ENCODE measurements at regions not wholly inside any gene's neighbourhood (a gene's known extent, or its start where the extent isn't known, plus 50 kb on each side); places are given as distances from the start of the nearest gene placed in this dataset.

DNA sequence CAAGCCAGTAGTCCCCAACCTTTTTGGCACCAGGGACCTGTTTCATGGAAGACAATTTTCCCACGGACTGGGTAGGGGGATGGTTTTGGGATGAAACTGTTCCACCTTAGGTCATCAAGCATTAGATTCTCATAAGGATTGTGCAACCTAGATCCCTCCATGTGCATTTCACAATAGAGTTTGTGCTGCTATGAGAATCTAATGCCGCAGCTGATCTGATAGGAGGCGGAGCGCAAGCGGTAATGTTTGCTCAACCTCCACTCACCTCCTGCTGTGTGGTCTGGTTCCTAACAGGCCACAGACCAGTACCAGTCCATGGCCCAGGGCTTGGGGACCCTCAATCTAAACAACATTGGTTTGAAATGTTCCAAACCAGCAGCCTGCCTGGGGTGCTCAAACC is 137.0 kb upstream of the STXBP5 start:
- intact Hi-C loops (cut with micrococcal nuclease): loop anchor here (5.0 kb wide), 1 partner anchor 220 kb away; no protein-coding TSS in a partner anchor

DNA sequence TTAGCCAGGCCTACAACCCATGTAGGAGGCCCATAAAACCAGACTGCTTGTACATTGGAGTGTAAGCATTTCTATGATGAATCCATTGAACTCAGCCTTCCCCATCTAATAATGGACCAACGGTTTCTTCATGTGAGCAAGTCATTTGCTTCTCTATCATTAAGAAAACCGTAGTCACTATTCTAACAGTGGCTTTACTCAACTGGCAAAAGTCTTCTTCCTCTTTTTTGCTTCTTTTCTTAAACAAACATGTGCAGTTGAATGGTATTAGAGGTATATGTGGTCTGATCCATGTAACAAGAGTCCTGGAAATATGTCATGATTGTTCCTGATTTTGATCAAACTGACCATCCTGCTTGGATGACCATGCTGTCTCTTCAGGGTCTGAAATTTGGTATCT is 132.4 kb upstream of the STXBP5 start:
- intact Hi-C loops (cut with micrococcal nuclease): no loop called here

DNA sequence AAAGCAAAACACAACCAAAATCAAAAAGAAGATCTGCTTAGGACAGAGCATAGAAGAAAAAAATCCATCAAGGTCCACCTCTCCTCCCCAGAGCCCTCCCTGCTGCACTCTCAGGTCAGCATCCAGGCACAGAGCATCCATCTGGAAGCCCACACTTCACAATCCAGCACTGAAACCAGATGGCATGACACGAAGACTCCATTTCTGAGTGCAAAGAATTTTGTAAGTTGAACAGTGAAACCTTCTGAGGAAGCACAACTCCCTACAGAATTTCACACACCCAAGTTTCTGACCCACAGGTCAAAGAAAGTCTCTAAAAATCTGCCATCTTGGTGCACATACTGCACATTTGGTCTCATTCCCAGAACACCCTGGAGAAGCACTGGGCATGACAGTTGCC is 128.8 kb upstream of the STXBP5 start:
- intact Hi-C loops (cut with micrococcal nuclease): no loop called here

DNA sequence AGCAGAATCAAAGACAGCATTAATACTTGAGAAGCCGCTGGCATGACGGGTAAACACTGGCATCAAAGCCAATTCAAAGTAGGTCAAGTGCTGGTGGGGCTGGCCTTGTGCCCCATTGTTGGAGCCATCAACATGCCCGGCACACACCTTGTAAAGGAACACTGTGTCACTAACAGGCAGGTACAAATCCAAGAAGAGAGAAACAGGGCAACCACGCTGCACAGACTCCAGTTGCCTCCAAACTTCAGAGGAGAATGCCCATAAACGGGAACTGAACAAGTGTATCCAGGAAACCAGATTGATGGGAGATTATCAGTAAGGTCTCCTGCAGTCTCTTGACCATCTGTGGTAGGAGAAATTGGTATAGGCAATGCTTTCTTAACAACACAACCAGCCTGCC is 127.0 kb upstream of the STXBP5 start:
- intact Hi-C loops (cut with micrococcal nuclease): no loop called here

DNA sequence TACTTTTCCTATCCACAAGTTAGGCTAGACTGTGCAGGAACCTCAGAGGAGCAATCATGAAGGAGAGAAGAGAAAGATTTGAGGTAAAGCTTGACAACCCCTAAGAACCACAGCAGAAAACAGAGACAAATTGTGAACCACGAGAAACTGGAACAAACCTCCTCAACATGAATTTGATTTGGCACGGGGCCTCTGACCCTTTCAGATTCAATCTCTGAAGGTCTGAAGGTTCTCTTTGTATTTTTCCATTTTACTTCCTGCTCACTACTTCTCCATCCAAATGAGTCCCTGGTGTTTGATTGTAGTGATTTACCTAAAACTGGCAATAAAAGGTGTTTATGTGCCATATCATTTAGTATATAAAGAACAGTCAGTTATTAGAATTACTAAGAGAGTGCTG is 126.1 kb upstream of the STXBP5 start:
- intact Hi-C loops (cut with micrococcal nuclease): no loop called here

DNA sequence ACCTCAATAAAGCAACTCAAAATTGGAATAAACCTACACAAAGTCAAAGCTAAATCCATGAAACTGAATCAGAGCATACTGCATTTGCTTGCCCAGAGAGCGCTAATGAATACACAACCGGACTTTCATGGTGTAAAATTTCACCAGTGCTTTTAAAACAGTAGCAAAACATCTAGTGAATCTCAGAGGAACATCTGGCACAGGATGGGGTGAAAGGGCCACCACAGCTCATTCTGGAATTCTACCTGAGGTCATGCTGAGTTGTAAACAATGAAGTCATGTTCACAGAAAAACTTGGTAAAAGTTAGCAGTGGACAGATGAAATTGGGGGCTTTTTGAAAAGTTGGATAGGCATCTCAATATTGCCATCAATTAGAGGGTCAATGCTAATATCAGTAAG is 125.6 kb upstream of the STXBP5 start:
- intact Hi-C loops (cut with micrococcal nuclease): no loop called here

DNA sequence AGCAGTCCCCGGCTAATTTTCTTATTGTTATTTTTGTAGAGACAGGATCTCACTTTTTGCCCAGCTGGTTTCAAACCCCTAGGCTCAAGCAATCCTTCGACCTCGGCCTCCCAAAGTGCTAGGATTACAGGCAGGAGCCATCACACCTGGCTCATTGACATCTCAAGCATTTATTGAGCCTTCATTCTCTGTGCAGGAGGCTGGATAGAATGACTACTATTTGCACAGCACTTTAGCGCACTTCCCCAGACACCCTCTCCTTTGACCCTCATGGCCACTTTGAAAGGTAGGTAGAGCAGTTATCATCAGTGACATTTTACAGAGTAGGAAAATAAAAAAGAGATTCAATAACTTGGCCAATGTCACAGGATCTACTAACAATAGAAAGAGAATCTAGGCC is 124.0 kb upstream of the STXBP5 start:
- intact Hi-C loops (cut with micrococcal nuclease): no loop called here

DNA sequence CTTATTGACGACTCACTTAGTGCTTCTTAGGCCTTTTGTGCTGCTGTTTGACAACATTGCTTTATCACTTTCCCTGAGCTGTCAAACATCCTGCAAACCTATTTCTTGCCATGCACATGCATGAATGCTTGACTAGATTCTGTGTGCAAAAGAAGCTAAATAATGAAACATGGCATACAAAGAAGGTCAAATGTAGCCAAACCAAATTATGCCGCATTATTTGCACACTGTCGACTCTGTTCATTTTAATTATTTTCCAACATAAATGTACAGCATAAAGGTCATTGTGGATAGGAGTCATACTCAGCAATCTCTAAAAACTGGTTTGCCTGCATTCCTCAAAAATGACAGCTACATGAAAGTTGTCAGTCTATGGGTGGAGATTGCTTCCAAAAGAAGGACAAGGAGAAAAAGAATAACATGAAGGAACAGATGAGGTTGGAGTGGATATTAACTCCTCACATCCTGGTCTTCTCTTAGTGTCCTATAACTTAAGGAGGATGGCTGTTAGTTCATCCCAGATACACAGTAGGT is 123.1 kb upstream of the STXBP5 start:
- intact Hi-C loops (cut with micrococcal nuclease): no loop called here

DNA sequence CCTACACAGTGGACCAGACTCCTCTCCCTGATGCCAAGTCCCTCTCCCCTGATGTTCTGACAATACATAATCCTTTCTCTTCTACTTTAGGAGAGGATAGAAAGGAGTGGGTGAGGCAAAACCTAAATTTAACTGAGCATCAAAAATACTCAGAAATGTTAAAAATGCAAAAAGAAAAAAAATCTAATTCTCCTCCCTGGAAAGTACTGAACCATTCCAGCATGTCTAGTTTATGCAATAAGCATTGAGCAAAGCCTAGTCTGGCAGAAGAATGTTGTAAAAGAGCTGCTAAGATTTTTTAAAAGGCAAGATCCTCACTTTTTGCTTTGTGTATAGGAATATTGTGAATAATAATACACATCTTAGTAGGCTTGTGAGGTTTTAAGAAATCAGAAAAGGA is 116.6 kb upstream of the STXBP5 start:
- intact Hi-C loops (cut with micrococcal nuclease): no loop called here

DNA sequence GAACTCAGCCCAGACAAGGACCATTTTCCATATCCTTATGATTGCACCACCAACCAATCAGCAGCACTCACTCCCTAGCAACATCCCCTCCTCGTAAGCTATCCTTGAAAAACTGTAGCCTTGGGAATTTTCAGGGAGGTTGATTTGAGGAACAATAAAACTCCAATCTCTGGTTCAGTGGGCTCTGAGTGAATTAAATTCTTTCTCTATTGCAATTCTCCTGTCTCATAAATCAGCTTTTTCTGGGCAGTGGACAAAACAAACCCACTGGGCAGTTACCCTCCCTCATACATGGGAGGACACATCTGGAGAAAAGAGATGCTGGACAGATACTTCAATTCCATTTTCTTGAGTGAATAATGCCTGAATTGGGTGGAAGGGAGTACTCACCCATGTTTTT is 115.4 kb upstream of the STXBP5 start:
- intact Hi-C loops (cut with micrococcal nuclease): no loop called here

DNA sequence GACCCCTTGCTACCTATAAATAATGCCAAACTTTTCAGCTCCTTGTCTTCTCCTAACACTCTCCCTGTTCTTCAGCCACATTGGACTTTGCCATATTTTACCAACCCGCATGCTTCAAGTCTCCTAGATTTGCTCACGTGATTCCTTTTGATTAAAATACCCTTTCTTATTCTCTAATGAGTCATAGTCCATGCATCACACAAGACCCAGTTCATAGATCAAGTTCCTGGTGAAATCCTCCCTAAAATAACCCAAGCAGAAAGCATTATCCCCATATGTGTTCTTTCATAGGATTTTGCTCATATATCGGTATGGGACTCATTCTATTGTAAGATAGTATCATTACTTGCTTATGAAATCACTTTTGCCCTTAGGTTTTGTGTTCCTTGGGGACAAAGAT is 108.9 kb upstream of the STXBP5 start:
- intact Hi-C loops (cut with micrococcal nuclease): no loop called here

DNA sequence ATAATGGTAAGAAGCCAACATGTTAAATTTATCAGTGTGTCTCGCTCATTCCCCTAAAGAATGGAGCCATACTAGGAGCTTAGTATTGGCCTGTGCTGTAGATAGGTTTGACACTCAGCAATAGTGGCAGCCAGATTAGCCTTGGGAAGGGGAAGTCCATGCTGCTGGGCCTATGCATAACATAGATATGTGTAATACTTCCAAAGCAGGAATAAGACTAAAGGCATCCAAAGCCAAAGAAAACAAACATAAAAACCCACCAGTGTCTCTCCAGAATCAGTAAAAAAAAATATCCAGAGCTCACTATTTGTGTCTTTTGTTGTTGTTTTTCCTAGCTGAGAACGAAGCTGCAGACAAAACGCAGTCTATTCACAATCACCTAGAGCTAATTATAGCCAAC is 104.2 kb upstream of the STXBP5 start:
- intact Hi-C loops (cut with micrococcal nuclease): no loop called here

DNA sequence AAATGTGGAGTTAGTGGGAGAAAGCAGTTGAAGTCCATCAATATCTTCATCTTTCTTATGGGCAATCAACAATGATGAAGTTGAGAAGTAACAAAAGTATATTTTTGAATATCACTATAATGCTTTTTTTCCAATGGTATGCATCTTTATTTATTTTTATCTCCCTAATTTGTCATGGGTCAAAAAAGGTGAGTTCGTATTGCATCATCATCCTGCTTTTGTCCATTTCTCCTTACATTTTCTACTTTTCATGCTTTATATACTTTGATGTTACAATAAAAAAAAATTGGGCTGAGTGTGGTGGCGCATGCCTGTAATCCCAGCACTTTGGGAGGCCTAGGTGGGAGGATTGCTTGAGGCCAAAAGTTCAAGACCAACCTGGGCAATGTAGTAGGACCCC is 101.2 kb upstream of the STXBP5 start:
- intact Hi-C loops (cut with micrococcal nuclease): no loop called here

DNA sequence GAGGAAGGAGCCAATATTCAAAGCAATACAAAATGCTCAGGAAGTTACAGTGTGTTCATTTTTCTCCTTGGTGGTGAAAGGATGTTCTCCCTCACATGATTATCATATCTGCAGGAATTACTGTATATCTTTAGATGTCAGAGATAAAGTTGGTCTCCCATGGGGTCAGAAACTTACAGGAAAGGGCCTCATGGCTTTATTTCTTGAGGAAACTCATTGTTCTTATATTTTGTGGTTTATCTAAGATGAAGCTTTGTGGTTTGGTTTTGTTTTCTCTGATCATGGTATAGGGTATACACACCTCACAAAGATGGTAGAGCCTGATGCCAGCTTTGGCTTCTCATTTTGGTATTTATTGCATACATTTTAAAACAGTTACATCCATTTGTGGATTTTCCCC is 100.5 kb upstream of the STXBP5 start:
- intact Hi-C loops (cut with micrococcal nuclease): no loop called here

DNA sequence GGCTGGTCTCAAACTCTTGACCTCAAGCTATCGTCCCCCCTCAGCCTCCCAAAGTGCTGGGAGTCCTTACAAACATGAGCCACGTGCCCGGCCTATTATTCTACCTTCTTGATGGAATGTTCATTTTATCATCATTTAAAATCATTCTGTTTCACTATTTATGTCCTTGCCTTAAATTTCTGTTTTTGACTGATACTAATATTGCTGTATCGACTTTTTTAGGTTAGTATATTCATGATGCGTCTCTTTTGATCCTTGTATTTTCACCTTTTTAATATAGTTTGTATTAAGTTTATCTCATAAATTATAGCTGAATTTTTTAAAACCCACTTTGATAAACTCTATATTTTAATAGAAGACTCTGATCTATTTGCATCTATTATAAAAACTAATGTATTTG is 98.4 kb upstream of the STXBP5 start:
- intact Hi-C loops (cut with micrococcal nuclease): no loop called here

DNA sequence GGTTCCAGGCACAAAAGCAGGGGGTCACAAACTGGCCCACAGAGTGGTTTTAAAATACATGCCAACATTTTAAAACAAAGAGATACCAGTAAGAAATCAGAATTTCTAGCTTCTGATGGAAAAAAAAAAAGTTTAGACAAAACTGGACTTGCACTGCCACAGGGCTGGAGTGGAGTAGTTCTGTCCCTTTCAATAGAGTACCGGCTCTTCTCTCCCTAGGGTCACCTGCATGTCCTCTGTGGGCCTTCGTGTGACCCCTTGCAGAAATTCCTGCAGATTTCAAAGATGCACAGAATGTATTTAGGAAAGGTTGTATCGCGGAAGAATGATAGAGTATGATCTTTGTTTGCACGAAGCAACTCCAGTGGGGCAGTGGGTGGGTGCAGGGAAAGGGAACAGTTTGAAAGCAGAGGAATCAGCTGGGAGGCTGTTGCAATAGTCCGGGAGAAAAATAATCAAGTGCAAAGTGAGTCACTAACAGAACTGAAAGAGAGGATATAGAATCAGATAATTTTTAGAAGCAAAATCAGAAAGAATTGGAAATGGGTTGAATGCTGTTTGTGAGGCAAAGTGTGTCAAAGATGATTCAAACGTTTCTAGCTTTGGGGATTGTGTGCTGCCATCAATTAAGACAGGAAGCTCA is 97.3 kb upstream of the STXBP5 start:
- intact Hi-C loops (cut with micrococcal nuclease): no loop called here

DNA sequence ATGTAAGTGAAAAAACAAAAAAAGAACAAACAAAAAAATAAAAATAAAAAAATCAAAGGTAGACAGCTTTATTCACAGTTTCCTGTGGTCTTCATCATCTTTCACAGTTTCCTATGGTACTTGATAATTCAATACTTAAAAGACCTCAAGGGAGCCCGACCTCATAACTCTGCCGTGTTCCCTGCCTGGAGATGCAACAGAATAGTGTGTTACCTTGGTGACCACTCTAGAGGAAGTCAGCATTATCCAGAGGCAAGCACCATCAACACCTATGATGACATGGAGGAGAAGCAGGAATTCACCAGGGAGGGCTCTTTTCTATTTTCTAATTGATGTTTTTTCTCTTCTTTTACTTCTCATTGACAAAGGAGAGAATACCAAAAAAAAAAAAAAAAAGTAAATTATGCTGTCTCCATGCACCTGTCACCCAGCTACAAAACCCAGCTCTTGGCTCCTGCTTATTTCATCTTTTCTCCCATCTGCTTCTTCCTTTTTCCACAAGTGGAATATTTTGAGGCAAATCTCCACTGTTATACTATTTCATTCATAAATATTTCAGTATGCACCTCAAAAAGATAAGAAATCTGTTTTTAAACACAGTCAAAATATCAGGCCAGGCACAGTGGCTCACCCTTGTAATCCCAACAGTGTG is 95.8 kb upstream of the STXBP5 start:
- intact Hi-C loops (cut with micrococcal nuclease): loop anchor here (2.0 kb wide), 1 partner anchor 94 kb away; no protein-coding TSS in a partner anchor

DNA sequence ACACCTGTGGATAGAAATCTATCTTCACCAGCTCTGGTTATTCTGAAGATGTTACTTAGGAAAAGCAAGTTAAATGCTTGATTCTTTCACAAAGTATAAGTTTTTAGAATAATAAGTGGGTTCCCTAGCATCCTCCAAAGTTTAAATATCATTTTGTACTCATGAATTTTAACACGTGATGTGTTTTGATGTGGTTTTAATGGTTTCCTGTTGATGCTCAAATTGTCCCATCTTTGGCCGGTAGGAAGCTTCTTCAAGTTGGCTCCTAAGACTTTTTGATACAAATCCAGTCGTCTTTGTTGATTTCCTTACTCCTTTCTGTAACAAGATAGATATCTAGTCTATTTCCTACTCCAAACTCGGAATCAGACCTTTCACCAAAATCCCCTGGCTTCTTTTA is 94.5 kb upstream of the STXBP5 start:
- intact Hi-C loops (cut with micrococcal nuclease): loop anchor here (2.0 kb wide), 1 partner anchor 93 kb away; no protein-coding TSS in a partner anchor

DNA sequence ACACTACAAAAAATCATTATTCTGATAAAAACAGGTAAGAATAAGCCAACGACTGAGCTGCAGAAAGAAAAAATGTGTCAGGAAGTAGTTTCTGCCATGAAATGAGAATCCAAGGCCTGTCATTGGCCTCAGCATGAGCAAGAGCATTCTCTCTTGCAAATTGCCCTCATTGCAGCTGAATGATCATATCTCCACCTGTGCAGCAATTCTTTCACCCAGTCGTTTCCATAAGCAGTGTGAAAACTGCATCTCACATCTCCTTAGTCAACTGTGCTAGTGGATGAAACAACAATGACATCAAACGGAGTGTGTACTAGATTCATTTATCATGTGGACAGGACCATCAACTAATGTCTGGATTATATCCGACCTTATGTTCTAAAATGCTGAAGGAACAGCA is 88.2 kb upstream of the STXBP5 start:
- intact Hi-C loops (cut with micrococcal nuclease): no loop called here

DNA sequence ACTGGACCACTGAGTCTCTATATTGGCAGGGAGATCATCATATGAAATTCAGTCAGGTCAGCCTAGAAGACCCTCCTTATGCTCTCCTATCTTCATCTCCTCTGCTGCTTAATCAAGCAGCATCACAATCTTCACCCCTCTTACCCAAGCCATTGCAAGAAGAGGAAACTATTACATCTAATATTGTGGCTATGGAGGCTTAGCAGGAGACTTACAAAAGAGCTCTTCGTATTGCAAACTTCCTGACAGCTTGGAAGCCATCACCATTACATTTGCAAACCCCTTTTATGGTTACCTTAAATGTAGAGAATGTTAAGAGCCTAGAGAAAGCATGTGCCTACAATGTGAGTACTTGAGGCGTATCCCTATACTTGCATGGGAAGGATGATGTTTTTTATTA is 87.2 kb upstream of the STXBP5 start:
- intact Hi-C loops (cut with micrococcal nuclease): no loop called here

DNA sequence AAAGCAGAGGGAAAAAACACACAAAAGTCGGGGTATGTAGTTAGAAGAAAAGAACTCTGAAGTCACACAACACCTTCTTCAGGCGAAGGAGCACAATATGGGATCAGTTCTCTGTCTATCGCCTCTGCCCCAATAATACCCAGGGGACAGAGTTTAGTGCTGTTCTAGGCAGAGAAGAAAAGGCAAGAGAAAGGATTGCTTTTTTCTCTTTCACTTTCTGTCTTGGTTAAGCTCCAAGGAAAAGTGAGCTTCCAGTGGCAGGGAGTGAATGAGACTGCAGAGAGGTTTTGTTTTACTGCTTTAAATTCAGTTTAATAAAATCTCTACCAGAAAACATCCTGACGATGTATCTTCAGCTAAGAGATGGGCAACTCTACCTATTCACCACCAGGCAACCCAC is 86.6 kb upstream of the STXBP5 start:
- intact Hi-C loops (cut with micrococcal nuclease): no loop called here

DNA sequence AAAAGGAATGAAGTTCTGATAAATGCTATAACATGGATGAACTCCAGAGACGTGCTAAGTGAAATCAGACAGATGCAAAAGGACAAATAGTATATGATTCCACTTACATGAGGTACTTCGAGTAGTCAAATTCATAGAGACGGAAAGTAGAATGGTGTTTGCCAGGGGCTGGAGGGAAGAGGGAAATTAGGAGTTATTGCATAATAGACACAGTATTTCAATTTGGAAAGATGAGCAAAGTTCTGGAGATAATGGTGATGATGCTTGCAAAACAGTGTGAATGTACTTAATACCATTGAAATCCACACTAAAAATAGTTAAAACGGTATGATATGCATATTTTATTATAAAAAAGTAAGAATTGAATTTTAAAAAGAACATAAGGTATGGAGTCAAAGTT is 84.9 kb upstream of the STXBP5 start:
- intact Hi-C loops (cut with micrococcal nuclease): no loop called here

DNA sequence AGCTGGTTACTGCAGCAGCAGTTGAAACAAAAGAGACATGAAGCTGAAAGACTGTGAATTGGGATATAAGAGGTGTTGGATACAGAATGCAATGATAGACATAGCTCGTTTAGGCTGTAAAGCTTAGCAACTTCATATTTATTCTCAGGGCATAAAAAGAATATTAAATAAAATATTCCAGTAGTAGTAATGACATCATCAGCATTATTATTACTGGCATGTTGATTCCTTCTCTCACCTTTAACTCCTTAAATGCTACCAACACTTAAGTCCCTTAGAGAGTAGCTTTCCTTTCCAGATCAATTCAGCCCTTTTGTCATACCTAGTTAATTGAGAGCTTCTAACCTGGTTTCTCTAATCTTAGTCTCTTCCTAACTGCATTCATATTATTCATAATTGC is 81.4 kb upstream of the STXBP5 start:
- intact Hi-C loops (cut with micrococcal nuclease): no loop called here

Data from T-helper 1 cell treated with Interleukin-12 subunit alpha and Interleukin-12 subunit beta and Interleukin-4 antibody, amounts not matched to agents 30 ng/mL and 1 ng/mL, for 36 hours (primary cell).